KMS-11 (cell line): ENCODE measurements at regions not wholly inside any gene's neighbourhood (a gene's known extent, or its start where the extent isn't known, plus 50 kb on each side); places are given as distances from the start of the nearest gene placed in this dataset.

ENCODE experiments used
- H2AFZ ChIP-seq: fragments of 200-600 bp; sonication (generic); 2 replicates; pipeline ENCODE4 v1.6.1; 2016; ENCODE audit warnings: antibody characterized with exemption, mixed run types, low read depth
- H3K27ac ChIP-seq: fragments of 200-600 bp; sonication (generic); 2 replicates; pipeline ENCODE4 v1.6.1; 2016; ENCODE audit warnings: mild to moderate bottlenecking, mixed run types
- H3K27me3 ChIP-seq: fragments of 200-600 bp; sonication (generic); 2 replicates; pipeline ENCODE4 v1.6.1; 2017; ENCODE audit warnings: mild to moderate bottlenecking, low read depth, mixed run types, moderate library complexity; ENCODE audit not compliant: insufficient read depth
- H3K36me3 ChIP-seq: fragments of 200-600 bp; sonication (generic); 2 replicates; pipeline ENCODE4 v1.6.1; 2017; ENCODE audit warnings: mild to moderate bottlenecking, mixed run types; ENCODE audit not compliant: insufficient read depth
- H3K4me1 ChIP-seq: fragments of 200-600 bp; sonication (generic); 2 replicates; pipeline ENCODE4 v1.6.1; 2016; ENCODE audit warnings: mild to moderate bottlenecking, low read depth, mixed run types; ENCODE audit not compliant: poor library complexity, severe bottlenecking
- H3K4me2 ChIP-seq: fragments of 200-600 bp; sonication (generic); 2 replicates; pipeline ENCODE4 v1.7.0; 2016; ENCODE audit warnings: mild to moderate bottlenecking, mixed run types
- H3K4me3 ChIP-seq: fragments of 200-600 bp; sonication (generic); IDR thresholded peaks from 2 replicates; pipeline ENCODE4 v1.6.1; 2017; ENCODE audit warnings: low read depth, low read length, mixed read lengths; ENCODE audit not compliant: insufficient read depth
- H3K79me2 ChIP-seq: fragments of 200-600 bp; sonication (generic); 2 replicates; pipeline ENCODE4 v1.6.1; 2016; ENCODE audit warnings: low read depth, mixed run types; ENCODE audit not compliant: insufficient read depth
- H3K9ac ChIP-seq: fragments of 200-600 bp; sonication (generic); 2 replicates; pipeline ENCODE4 v1.6.1; 2016; ENCODE audit warnings: mild to moderate bottlenecking, mixed run types
- H4K20me1 ChIP-seq: fragments of 200-600 bp; sonication (generic); 2 replicates; pipeline ENCODE4 v1.6.1; 2016; ENCODE audit warnings: mild to moderate bottlenecking, mixed run types; ENCODE audit not compliant: insufficient read depth
- CTCF ChIP-seq: fragments of 200-600 bp; sonication (generic); conservative IDR thresholded peaks from 2 replicates; pipeline ENCODE4 v1.6.1; 2017; ENCODE audit warnings: low read depth, mild to moderate bottlenecking, antibody characterized with exemption, low read length, moderate library complexity, mixed read lengths

DNA sequence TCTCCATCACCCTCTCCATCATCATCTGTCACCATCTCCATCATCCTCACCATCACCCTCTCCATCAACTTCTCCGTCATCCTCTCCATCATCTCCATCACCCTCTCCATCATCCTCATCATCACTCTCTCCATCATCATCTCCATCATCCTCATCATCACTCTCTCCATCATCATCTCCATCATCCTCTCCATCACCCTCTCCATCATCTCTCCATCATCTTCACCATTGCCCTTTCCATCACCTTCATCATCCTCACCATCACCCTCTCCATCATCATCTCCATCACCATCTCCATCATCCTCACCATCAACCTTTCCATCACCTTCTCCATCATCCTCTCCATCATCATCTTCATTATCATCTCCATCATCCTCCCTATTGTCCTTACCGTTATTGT lies 565.5 kb upstream of the SGCD start:
- no peaks in the 10 kb centered on the region for H3K27me3 ChIP-seq
- no peak overlapping the region for H2AFZ ChIP-seq
- no peaks in the 10 kb centered on the region for H3K36me3 ChIP-seq
- H3K4me2 ChIP-seq, result no peak overlapping the region
- H3K27ac ChIP-seq, result no peak overlapping the region
- no peaks in the 10 kb centered on the region for H3K4me1 ChIP-seq
- TF ChIP-seq CTCF, result no peak
- no peaks in the 10 kb centered on the region for H3K79me2 ChIP-seq
- no peak overlapping the region for H3K4me3 ChIP-seq
- no peak overlapping the region for H3K9ac ChIP-seq
- H4K20me1 ChIP-seq, result no peaks in the 10 kb centered on the region

DNA sequence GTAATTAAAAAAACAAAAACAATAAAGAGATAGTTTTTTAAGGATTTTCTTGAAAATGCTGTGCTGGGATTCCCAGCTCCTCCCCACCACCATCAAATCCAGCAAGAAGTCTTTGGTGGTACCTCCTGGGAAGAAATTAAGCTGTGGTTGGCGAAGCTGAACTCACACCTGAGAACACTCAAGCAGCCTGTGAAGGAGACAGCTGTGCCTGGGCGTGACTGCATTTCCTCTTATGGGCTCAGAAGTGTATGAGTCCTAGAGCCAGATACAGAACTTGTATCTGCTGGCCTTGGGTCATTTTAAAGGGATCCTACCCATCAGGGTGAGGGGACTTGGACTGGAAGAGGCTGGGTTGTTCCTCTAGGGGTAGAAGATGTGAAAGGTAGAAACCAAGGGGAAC lies 561.2 kb upstream of the SGCD start:
- Histone ChIP-seq H3K9ac (no peak overlapping the region), H4K20me1 (no peaks in the 10 kb centered on the region), H3K4me1 (no peaks in the 10 kb centered on the region), H3K36me3 (no peaks in the 10 kb centered on the region), H3K4me2 (no peak overlapping the region), H3K27ac (no peak overlapping the region), H3K27me3 (no peaks in the 10 kb centered on the region), H3K4me3 (no peak overlapping the region), H3K79me2 (no peaks in the 10 kb centered on the region), H2AFZ (no peak overlapping the region)
- TF ChIP-seq CTCF, result no peak

- no peak for TF ChIP-seq CTCF
- Histone ChIP-seq H3K9ac (no peak overlapping the region), H2AFZ (no peak overlapping the region)
Observed at GRCh38 chr5:155767470-155767869, 559.5 kb upstream of the SGCD start.

DNA sequence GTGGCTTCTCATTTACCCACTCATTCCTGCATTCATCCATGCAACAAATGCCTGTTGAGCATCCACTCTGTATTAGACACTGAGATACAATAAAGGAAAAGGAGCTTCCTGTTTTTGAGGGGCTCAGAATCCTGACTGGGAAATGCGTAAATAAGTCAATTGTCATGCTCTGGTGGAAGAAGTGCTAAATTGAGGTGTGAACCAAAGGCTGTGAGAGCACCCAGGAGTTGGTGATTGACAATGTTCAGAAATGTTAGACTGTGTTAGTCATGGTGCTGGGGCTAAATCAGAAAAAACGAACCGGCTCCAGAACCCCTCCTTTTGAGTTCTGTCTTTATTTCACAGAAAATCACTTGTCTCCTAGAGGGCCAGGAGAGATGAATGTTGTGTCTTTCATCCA lies 558.6 kb upstream of the SGCD start:
- no peaks in the 10 kb centered on the region for H3K27me3 ChIP-seq

More at GRCh38 chr5:155767470-155767869, 559.5 kb upstream of the SGCD start:
- H3K27me3 ChIP-seq, result no peaks in the 10 kb centered on the region
- no peaks in the 10 kb centered on the region for H3K4me1 ChIP-seq
- H4K20me1 ChIP-seq, result no peaks in the 10 kb centered on the region
- H3K4me3 ChIP-seq, result no peak overlapping the region
- no peaks in the 10 kb centered on the region for H3K79me2 ChIP-seq
- no peaks in the 10 kb centered on the region for H3K36me3 ChIP-seq
- H3K27ac ChIP-seq, result no peak overlapping the region
- H3K4me2 ChIP-seq, result no peak overlapping the region

More for the DNA sequence above, 558.6 kb upstream of the SGCD start:
- no peak overlapping the region for H3K4me3 ChIP-seq
- H3K36me3 ChIP-seq, result no peaks in the 10 kb centered on the region
- no peak overlapping the region for H3K4me2 ChIP-seq
- no peaks in the 10 kb centered on the region for H4K20me1 ChIP-seq
- H3K27ac ChIP-seq, result no peak overlapping the region
- no peaks in the 10 kb centered on the region for H3K79me2 ChIP-seq
- no peak overlapping the region for H3K9ac ChIP-seq
- H2AFZ ChIP-seq, result no peak overlapping the region
- no peaks in the 10 kb centered on the region for H3K4me1 ChIP-seq
- no peak for TF ChIP-seq CTCF
